Right renal cortex interstitium (tissue), 3 donors: ENCODE measurements at regions not wholly inside any gene's neighbourhood (a gene's known extent, or its start where the extent isn't known, plus 50 kb on each side); places are given as distances from the start of the nearest gene placed in this dataset.

Experiments used
- DNase-seq, 3 donors: peaks; one replicate each; pipeline ENCODE4 v3.0.0-alpha.2; 2013; ENCODE audit warnings: low read depth in 3 of 3, low spot score in 2 of 3

GRCh38 chrX:137401092-137401491, 164.8 kb upstream of the ZIC3 start:
- DNase-seq: no peak

DNA sequence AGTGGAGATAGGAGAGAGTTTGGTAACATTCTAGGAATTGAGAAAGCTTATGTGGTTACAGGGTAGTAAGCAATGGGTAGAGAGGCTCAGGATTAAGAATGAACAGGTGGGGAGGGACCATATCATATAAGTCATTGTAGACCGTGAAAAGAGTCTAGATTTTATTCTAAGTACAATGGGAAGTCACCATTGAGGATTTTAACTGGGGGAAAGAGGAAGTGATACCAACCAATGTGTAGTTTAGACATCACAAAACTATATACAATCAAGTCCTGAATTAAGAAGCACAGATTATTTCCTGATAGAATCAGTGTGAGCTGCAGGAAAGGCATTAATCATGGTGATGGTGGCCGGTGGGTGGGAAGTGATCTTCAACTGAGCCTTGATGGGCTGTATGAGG, 178.3 kb upstream of the ZIC3 start:
- no peak for DNase-seq

DNA sequence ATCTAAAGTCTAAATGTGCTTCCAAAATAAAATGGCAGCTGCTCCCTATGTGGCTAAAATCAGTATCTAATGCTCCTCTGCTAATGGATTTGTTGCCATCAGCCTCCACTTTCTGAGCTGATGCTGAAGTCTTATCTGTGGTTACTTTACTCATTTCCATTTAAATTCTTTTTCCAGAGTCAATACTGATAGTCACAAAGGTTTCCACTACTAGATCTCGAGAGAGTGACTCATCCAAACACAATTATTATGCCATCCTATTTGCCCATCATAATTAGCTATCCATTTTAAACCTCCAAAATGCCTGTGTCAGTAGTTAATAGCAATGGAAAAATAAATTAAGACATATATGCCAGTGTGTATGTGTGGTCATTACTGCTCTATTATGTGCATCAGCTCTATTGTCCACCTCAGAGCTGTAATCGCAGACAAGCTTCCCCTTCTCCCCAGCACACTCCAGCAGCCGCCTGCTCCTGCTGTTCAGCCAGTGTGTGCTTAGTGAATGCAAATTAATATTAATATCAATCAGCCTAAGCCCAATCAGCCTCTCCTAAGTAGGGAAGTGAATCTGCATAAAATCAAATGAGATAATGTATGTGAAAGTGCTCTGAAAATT, 199.8 kb upstream of the ZIC3 start:
- no peak for DNase-seq

- DNase-seq: no peak
Measured at GRCh38 chrX:137363559-137363958, 202.4 kb upstream of the ZIC3 start.

GRCh38 chrX:137362583-137362982, 203.3 kb upstream of the ZIC3 start:
- DNase-seq: no peak

GRCh38 chrX:137354851-137355250, 211.1 kb upstream of the ZIC3 start:
- no peak for DNase-seq

DNA sequence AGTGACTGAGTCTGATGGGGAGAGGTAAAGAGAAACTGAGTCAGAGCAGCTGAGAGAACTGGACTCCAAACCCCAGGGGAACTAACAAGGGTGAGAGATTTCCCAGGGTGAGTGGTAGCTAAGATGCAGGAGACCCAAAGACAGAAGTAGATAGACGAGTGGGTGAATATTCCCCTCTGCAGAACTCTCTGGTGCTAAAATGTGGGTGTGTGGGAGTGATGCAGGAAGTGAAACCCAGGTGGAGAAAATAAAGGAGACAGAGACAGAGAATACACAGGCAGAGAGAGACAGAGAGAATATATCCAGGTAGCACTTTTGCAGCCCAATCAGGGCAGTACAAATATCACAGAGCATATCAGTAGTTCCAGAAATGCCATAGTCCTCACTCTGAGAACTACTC, 212.5 kb upstream of the ZIC3 start:
- DNase-seq: no peak

DNA sequence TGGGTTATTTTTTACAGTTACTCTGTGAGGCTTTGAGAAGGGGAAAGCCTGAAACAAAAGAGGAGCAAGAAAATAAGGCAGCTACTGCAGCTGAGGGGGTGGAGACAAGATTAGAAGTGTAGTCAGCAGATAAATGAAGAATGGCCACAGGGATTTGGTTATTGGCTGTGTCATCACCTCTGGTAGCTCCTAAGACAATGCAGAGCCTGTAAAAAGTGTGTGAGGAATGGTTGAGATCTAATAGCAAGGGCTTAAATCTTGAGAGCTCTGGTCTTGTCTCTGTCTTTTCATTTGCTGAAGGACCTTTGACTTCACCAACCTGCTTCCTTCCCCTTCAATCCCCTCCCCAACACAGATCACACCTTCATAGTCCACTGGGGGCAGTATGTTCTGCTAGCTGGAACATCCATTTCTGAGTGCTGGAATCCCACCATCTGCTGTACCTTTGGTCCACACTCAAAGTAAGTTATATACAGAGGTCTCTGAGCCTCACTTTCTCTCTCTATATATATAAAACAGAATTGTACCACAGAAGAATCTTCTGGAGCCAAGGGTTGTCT, 213.7 kb upstream of the ZIC3 start:
- DNase-seq: no peak

DNA sequence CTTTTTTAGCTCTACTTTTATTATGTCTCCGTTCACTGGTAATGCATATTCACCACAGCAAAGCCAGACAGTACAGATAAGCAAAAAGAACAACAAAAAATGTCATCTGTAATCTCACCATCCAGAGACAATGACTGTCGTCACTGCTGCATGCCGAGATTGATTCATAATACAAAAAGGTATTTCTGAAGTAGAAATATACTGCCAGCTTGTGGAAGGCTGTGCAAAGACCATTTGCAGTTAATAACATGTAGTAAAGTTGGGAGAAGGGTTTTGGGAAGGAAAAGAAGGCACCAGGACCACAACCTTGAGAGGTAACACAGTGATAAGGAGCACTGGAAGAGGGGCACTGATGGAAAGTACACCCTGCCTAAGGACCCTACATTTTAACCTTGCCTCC, 223.0 kb upstream of the ZIC3 start:
- DNase-seq: no peak

GRCh38 chrX:137313627-137314026, 252.3 kb upstream of the ZIC3 start:
- no peak for DNase-seq

GRCh38 chrX:137305404-137305803, 260.5 kb upstream of the ZIC3 start:
- DNase-seq: no peak

DNA sequence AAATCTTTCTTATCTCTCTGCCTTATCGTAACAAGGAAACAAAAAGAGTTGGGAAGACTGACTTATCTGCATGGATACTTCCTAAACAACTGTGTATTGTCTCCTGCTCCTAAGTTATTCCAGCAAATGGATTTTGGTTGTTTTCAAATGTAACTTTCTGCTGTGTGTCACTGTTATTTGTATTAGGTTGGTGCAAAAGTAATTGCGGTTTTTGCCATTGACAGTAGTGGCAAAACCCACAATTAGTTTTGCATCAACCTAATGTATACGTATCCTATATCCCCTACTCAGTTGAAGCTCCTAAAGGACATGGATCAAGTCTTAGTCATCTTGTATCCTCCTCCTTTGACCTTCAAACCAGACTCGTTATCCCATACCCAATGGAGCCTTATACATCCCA, 263.4 kb upstream of the GPR101 start:
- DNase-seq: no peak

- no peak for DNase-seq
Measured at GRCh38 chrX:137290011-137290410, 256.2 kb upstream of the GPR101 start.

- DNase-seq: no peak
Measured at GRCh38 chrX:137287191-137287590, 253.4 kb upstream of the GPR101 start.

- no peak for DNase-seq
Measured at GRCh38 chrX:137286423-137286822, 252.6 kb upstream of the GPR101 start.

- no peak for DNase-seq
Measured at GRCh38 chrX:137278825-137279224, 245.0 kb upstream of the GPR101 start.

GRCh38 chrX:137263374-137263773, 229.6 kb upstream of the GPR101 start:
- DNase-seq: no peak

GRCh38 chrX:137245183-137245582, 211.4 kb upstream of the GPR101 start:
- DNase-seq: no peak

DNA sequence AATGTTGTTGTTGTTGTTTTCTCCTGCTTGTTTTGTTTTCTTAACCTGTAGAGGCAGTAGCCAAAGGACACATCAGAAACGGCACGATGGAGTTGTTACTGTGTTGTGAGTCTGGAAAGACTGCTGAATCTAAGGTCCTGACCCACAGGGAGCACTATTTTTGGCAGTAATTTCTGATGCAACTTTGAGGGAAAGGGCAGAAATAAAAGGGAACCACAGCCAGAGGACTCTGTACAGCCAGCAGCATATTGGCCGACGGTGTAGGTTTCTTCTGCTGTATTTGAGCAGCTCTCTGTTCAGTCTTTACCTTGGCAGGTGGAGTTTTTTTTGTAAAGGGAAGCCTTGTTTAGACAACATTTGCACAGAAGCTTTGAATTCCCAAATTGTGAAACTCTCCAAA, 203.0 kb upstream of the GPR101 start:
- DNase-seq: no peak

DNA sequence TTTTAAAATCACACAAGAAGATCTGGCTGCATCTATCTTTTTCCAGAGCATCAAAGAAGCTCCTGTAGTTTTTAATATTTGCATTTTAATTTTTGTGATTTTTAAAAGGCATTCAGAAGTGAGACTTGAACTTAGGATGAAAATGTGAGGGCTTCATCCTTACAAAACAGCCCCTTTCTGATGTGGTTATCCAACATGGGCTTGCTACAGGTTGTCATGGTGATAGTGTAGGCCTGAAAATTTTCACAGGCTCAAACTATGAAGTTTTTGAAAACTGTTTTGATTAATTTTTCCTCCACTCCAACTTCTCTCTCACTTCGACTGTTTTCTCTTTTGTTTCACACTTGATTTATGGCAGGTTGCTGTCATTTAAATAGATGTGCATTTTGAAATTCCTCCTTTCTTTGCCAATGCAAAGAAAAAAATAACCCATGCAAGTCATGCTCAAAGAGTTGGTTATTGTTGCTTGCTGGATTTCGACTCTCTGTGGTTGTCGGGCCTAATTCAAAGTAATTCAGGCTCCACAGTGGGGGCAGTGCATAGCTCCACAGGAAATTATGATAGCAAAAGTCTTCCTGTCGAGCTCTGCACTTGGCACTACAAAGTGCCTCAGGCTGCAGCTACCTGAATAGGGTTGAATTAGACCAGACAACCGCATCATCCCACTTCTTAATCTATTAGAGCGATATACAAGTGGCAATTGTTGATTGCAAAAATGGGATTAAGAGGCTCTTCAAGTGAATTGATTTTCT, 201.0 kb upstream of the GPR101 start:
- DNase-seq: no peak

DNA sequence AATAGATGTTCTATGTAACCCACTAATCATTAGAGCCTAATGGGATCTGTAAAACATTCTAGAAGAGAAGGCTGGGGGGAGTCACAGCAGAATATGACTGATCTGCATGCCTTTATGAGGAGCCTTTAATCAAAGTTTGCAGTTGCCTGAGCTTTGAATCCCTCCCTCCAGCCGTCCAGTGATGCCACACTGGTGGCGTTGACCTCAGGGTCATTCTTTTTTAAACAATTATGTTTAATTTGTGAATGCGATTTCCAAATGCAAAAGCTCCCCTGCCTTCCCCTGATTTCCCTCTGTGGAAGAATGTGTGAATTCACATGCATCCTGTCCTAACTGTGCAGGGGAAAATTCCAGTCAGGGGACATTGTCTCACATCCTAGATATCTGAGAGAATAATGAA, 199.7 kb upstream of the GPR101 start:
- no peak for DNase-seq

DNA sequence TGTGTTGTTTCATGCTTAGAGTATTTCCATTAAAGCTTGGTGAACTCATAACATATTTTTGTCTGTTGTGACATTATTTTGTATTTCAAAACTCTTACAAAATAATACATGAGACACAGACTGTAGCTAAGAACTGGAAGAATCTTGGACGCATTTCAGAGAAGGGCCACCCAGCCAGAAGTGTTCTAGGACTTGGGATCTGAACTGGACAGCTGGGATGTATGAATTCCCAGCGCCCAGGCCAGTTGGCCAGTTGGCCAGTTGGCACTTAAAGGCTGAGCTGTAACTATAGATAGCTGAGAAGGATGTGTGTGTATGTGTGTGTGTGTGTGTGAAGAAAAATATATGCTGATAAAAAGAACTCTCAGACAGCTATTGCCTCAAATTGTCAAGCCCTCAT, 193.4 kb upstream of the GPR101 start:
- no peak for DNase-seq
